Dendritic cell treated with granulocyte-macrophage colony-stimulating factor and Interleukin-4, amounts not matched to agents 40 ng/mL and 50 ng/mL, for 4 days (primary cell): ENCODE measurements at regions not wholly inside any gene's neighbourhood (a gene's known extent, or its start where the extent isn't known, plus 50 kb on each side); places are given as distances from the start of the nearest gene placed in this dataset.

ENCODE experiments used
- H3K27ac Mint-ChIP-seq: one replicate; pipeline ENCODE4 v1.8.0; 2022; ENCODE audit warnings: mild to moderate bottlenecking, mixed read lengths
- H3K27me3 Mint-ChIP-seq: one replicate; pipeline ENCODE4 v1.8.0; 2022; ENCODE audit warnings: mild to moderate bottlenecking, mixed read lengths
- H3K36me3 Mint-ChIP-seq: one replicate; pipeline ENCODE4 v1.8.0; 2022; ENCODE audit warnings: low read depth, mixed read lengths
- H3K4me1 Mint-ChIP-seq: one replicate; pipeline ENCODE4 v1.8.0; 2022; ENCODE audit warnings: low read depth, mixed read lengths
- H3K4me3 Mint-ChIP-seq: one replicate; pipeline ENCODE4 v1.8.0; 2022; ENCODE audit warnings: mild to moderate bottlenecking, moderate library complexity, mixed read lengths
- H3K9me3 Mint-ChIP-seq: one replicate; pipeline ENCODE4 v1.8.0; 2022; ENCODE audit warnings: mixed read lengths
- intact Hi-C: fragments of 100-400 bp; cut with micrococcal nuclease; formaldehyde crosslinking; loops from one replicate; pipeline ENCODE4 v1.15.0; 2022

DNA sequence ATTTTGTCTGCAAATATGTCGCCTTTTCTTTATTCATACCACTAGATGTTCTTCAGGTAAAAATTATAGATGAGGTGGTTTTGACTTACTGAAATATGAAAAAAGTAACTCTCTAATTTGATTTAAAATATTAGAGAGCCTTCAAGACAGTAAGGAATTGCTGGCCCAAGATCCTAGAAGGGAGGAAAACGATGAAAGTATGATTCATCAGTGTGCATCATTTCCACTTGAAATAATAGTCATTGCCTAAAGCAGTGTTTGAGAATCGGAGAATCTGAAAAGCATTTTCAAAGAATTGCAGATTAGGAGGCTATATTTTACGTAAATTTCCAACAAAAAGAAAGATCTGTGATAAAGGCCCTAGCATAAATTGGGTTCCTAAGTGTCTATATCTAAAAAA lies 1707.9 kb upstream of the PRR20A start:
- intact Hi-C loops = no loop called here
- Mint-ChIP-seq H3K9me3 (peaks cover 22% of the 10 kb centered on the region), H3K27ac (no peak overlapping the region), H3K4me3 (no peak overlapping the region), H3K36me3 (no peaks in the 10 kb centered on the region), H3K4me1 (no peaks in the 10 kb centered on the region), H3K27me3 (no peaks in the 10 kb centered on the region)

DNA sequence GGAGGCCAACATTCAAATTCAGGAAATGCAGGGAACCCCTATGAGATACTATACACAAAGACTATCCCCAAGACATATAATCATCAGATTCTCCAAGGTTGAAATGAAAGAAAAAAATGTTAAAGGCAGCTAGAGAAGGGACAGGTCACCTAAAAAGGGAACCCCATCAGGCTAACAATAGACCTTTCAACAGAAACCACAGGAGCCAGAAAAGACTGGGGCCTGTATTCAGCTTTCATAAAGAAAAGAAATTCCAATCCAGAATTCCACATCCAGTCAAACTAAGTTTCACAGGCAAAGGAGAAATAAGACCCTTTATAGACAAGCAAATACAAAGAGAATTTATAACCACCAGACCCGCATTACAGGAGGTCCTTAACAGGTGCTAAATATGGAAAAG lies 1703.6 kb upstream of the PRR20A start:
- H3K9me3 Mint-ChIP-seq = peaks cover 31% of the 10 kb centered on the region
- H3K4me1 Mint-ChIP-seq = no peaks in the 10 kb centered on the region
- H3K36me3 Mint-ChIP-seq = no peaks in the 10 kb centered on the region
- no peak overlapping the region for H3K4me3 Mint-ChIP-seq
- intact Hi-C loops = no loop called here
- H3K27ac Mint-ChIP-seq = no peak overlapping the region
- no peaks in the 10 kb centered on the region for H3K27me3 Mint-ChIP-seq

DNA sequence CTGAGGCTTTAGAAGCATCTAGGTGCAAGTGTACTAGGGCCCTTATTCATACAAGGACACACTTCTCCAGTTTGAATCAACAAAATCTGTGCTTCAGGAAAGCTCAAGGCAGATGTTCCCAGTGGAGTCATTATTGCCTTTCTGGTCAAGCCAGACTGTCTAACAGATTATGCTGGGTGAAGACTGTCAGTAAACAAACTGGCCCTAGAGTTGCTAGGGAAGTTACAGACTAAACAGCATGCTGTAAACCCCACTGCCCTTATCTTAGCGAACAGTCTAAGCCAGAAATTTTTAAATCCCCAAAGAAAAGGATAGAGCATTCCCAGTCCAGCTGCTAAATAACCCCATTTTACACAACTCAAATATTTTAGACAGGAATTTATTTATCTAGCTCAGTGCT lies 1701.3 kb upstream of the PRR20A start:
- intact Hi-C loops = no loop called here
- Mint-ChIP-seq H3K36me3 (no peaks in the 10 kb centered on the region), H3K27me3 (no peaks in the 10 kb centered on the region), H3K4me3 (no peak overlapping the region), H3K4me1 (no peaks in the 10 kb centered on the region), H3K27ac (no peak overlapping the region), H3K9me3 (peaks cover 37% of the 10 kb centered on the region)

DNA sequence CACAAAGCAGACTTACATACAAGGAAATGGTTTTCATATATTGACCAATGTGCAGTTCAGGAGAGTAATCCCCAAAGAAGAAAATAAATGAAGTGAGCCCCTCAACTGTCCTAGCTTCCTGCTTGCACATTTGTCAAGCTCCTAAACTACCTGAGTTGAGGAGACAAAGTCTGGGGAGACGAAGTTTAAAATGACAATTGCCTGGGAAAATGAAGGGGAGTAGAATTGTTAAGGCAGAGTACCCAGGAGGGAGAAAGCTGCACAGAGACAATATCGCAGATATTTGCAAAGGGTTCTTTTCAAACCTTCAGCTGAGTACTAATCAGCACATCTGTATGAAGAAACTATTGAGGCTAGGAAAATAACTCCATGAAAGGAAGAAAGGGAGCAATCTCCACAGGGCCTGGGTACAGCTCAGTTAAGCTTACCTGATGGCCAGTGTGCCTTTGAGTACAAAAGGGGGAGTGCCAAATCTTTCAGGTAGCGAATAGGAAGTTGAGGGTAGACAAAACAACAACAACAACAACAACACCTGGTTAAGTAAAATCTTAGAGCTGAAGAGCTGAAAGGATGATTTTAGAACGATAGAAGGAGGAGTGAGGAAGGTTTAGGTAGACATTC lies 1700.1 kb upstream of the PRR20A start:
- no peaks in the 10 kb centered on the region for H3K4me1 Mint-ChIP-seq
- H3K36me3 Mint-ChIP-seq = no peaks in the 10 kb centered on the region
- intact Hi-C loops = no loop called here
- no peaks in the 10 kb centered on the region for H3K27me3 Mint-ChIP-seq
- peaks cover 26% of the 10 kb centered on the region for H3K9me3 Mint-ChIP-seq
- H3K4me3 Mint-ChIP-seq = no peak overlapping the region
- no peak overlapping the region for H3K27ac Mint-ChIP-seq

DNA sequence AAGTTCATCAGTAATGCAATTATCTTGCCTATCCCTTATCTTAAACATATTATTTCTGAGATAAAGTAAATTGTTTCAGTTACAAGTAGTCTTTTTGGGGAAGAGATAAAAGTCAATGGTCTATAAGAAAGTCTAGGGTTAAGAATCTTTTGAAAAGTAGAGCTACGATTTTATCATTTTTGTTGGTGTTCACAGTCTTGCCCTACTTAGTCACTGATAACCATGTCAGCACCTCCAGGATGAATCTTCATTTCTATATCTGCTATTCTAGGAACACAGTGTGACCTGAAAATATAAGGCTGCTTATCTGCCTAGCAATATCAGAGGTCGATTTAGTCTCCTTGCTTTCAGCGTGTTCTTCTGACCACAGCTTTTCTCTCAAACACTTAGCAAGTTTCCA lies 1676.5 kb upstream of the PRR20A start:
- intact Hi-C loops = no loop called here
- no peaks in the 10 kb centered on the region for H3K27me3 Mint-ChIP-seq
- H3K36me3 Mint-ChIP-seq = no peaks in the 10 kb centered on the region
- no peaks in the 10 kb centered on the region for H3K9me3 Mint-ChIP-seq
- no peaks in the 10 kb centered on the region for H3K4me1 Mint-ChIP-seq
- H3K4me3 Mint-ChIP-seq = no peak overlapping the region
- no peak overlapping the region for H3K27ac Mint-ChIP-seq

DNA sequence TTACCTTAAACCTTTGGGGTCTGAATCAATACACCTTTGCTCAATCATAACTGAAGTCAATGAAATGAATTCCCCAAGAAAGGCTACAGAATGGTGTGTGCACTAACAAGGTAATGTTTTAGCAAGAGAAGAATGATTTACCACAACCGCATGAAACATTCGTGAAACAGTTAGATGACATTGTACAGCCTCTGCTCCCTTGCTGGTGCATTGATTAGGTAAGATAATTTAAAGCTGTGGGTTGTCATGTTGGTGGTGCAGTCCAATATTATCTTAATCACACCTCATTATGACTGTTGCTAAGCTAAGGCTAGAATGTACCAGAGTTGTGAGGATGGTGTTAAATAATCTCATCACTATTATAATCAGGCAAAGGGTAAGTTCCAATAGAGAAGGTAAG lies 1673.2 kb upstream of the PRR20A start:
- Mint-ChIP-seq H3K9me3 (peaks cover 11% of the 10 kb centered on the region), H3K36me3 (no peaks in the 10 kb centered on the region), H3K27me3 (no peaks in the 10 kb centered on the region), H3K4me3 (no peak overlapping the region), H3K27ac (no peak overlapping the region), H3K4me1 (no peaks in the 10 kb centered on the region)
- intact Hi-C loops = no loop called here

DNA sequence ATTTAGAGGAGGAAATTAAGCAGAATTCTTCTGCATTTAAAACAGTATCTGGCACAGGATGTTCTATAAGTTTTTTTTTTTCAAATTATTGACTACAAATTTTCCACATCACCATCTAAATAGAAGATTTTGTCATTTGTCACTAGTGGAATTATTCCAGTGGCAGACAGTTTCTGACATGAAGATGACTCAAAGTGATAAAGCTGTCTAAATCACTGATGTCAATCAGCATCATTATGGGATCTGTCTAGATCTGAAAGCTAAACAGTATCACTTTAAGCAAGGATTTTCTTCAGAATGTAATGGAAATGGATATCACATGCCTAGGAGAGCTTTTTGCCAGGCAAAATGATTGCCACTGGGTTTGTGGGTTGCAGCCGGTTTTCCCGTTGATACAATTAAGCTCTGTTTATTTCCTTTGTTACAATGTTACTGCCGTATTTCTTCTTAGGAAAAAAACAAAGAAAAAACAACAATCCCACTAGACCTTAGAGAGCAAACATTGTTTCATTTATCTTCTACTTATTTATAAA lies 1657.0 kb upstream of the PRR20A start:
- intact Hi-C loops = no loop called here
- H3K36me3 Mint-ChIP-seq = no peaks in the 10 kb centered on the region
- no peaks in the 10 kb centered on the region for H3K27me3 Mint-ChIP-seq
- H3K4me1 Mint-ChIP-seq = no peaks in the 10 kb centered on the region
- H3K27ac Mint-ChIP-seq = no peak overlapping the region
- H3K9me3 Mint-ChIP-seq = no peaks in the 10 kb centered on the region
- H3K4me3 Mint-ChIP-seq = no peak overlapping the region

DNA sequence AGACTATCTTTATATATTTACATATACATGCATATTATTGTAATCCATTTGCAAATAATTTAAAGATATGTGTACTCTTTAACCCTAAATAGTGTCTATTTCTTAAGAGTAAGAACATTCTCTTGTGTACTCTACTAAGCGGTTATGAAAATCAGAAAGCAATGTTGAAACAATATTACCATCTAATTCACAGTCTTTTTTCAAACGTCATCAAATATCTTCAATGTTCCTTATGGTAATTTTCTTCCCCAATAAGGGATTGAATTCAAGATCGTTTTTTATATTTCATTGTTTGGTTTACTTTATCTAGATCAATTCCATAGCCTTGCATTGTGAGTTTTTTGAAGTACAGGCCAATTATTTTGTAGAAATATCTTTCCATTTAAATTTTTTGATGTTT lies 1647.4 kb upstream of the PRR20A start:
- no peaks in the 10 kb centered on the region for H3K9me3 Mint-ChIP-seq
- intact Hi-C loops = no loop called here
- H3K36me3 Mint-ChIP-seq = no peaks in the 10 kb centered on the region
- H3K4me3 Mint-ChIP-seq = no peak overlapping the region
- no peak overlapping the region for H3K27ac Mint-ChIP-seq
- no peaks in the 10 kb centered on the region for H3K4me1 Mint-ChIP-seq
- no peaks in the 10 kb centered on the region for H3K27me3 Mint-ChIP-seq

DNA sequence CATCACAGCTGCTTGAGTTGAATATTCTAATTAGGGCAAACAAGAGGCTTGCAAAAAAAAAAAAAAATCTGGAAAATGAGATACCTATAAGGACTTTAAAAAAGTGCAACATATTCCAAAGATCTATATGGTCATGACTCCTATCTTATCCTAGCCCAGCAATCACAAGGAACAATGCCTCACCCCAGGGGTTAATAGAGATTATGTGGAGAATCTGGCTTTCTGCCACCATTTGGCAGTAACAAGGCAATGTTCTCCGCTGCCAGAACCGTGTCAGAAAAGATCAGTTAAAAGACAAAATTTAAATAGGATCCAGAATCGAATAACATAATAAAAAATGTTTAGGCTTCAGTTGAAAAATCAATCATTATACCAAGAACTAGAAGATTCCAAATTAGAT lies 1643.2 kb upstream of the PRR20A start:
- H3K36me3 Mint-ChIP-seq = no peaks in the 10 kb centered on the region
- intact Hi-C loops = no loop called here
- no peaks in the 10 kb centered on the region for H3K4me1 Mint-ChIP-seq
- H3K9me3 Mint-ChIP-seq = peaks cover 9% of the 10 kb centered on the region
- no peak overlapping the region for H3K27ac Mint-ChIP-seq
- H3K4me3 Mint-ChIP-seq = no peak overlapping the region
- no peaks in the 10 kb centered on the region for H3K27me3 Mint-ChIP-seq

DNA sequence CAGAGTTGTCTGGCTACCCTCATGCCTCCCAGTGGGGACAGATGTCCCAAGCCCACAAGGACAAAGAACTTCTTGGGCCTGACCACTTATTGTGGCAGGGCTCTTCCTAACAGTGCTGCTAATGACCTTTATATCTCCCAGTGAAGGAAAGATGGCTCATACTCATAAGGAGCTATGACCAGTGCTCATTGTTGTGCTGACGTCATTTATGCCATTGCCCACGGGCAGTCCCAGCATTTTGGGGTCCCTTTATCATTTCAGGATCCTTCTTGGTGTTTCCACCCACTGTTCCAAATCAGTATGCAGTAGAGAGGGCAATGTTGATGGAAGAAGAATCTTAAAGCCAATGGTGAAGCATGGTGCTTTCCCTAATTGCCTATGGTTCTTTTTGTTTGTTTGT lies 1640.0 kb upstream of the PRR20A start:
- H3K27ac Mint-ChIP-seq = no peak overlapping the region
- no peaks in the 10 kb centered on the region for H3K27me3 Mint-ChIP-seq
- no peaks in the 10 kb centered on the region for H3K4me1 Mint-ChIP-seq
- no peak overlapping the region for H3K4me3 Mint-ChIP-seq
- intact Hi-C loops = no loop called here
- no peaks in the 10 kb centered on the region for H3K36me3 Mint-ChIP-seq
- peaks cover 20% of the 10 kb centered on the region for H3K9me3 Mint-ChIP-seq

DNA sequence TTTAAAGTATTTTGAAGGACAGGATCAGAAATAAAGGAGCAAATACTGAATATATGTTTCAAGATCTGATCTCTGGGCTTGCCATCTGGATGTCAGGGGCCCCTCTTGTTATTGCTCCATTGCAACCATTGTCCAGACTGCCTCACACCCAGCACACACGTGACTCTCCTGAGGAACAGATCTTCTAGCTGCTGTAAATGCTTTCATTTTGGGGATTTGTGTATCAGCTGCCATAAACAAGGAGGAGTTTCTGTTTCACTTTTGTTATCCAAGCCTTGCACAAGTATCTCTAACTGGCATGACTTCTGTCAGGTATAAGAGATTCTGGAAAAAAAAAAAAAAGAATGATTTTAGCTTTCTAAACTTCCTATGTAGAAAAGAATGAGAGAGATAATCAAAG lies 1624.1 kb upstream of the PRR20A start:
- Mint-ChIP-seq H3K4me1 (no peaks in the 10 kb centered on the region), H3K4me3 (no peak overlapping the region)

DNA sequence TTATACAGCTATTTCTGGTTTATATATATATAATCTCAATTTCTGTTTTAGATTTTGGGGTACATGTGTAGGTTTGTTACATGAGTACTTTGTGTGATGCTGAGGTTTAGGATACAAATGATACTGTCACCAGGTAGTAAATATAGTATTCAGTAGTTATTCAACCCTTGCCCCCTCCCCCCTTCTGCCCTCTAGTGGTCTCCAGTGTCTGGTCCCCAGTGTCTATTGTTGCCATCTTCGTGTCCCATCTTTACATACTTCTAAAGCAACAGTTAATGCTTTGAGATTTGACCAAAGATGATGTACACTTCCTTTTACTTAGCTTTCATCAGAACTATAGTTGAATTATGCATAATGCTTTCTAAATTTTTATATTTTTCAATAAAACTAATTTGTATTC lies 1623.4 kb upstream of the PRR20A start:
- no peaks in the 10 kb centered on the region for H3K9me3 Mint-ChIP-seq
- H3K4me1 Mint-ChIP-seq = no peaks in the 10 kb centered on the region
- intact Hi-C loops = no loop called here
- H3K27ac Mint-ChIP-seq = no peak overlapping the region
- H3K4me3 Mint-ChIP-seq = no peak overlapping the region
- no peaks in the 10 kb centered on the region for H3K27me3 Mint-ChIP-seq
- H3K36me3 Mint-ChIP-seq = no peaks in the 10 kb centered on the region

More for the DNA sequence above, 1624.1 kb upstream of the PRR20A start:
- Mint-ChIP-seq H3K27ac (no peak overlapping the region), H3K36me3 (no peaks in the 10 kb centered on the region), H3K9me3 (no peaks in the 10 kb centered on the region), H3K27me3 (no peaks in the 10 kb centered on the region)
- intact Hi-C loops = no loop called here

DNA sequence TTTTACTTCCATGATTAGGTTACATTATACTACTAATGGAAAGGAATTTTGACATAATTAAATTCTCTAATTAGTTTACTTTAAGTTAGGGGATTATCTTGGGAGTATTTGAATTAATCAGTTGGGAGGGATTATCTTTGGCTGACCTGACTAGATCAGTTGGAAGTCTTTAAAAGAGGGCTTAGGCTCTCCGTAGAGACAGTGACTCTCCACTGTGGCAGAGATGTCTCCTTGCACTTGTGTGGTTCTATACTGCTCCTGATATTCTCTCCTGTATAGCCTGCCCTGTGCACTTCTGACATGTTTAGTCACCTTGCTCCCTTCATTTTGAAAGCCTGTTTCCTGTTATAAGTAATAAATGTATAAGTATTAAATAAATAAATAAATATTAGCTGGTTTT lies 1612.3 kb upstream of the PRR20A start:
- H3K4me3 Mint-ChIP-seq = no peak overlapping the region
- H3K36me3 Mint-ChIP-seq = no peaks in the 10 kb centered on the region
- intact Hi-C loops = no loop called here
- no peaks in the 10 kb centered on the region for H3K27me3 Mint-ChIP-seq
- no peaks in the 10 kb centered on the region for H3K9me3 Mint-ChIP-seq
- no peaks in the 10 kb centered on the region for H3K4me1 Mint-ChIP-seq
- H3K27ac Mint-ChIP-seq = no peak overlapping the region

DNA sequence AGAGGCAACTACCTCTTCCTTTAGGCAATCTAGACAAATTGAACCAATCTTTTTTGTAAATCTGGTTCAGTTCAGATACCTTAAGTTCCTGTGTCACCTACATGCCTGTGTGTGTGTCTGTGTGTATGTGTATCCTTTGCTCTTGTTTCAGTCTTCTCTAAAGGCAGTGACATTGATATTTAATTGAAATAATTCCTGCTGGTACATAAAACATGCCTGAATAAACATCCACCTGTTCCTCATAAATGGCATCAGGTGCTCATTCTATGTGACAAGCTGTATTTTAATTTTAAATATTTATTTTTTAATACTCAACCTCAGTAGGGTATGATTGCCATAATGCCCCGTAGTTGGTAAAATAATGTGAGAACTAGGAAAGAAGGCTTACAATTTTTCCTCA lies 1606.4 kb upstream of the PRR20A start:
- no peaks in the 10 kb centered on the region for H3K9me3 Mint-ChIP-seq
- no peak overlapping the region for H3K4me3 Mint-ChIP-seq
- no peaks in the 10 kb centered on the region for H3K36me3 Mint-ChIP-seq
- no peak overlapping the region for H3K27ac Mint-ChIP-seq
- intact Hi-C loops = no loop called here
- no peaks in the 10 kb centered on the region for H3K27me3 Mint-ChIP-seq
- H3K4me1 Mint-ChIP-seq = no peaks in the 10 kb centered on the region

DNA sequence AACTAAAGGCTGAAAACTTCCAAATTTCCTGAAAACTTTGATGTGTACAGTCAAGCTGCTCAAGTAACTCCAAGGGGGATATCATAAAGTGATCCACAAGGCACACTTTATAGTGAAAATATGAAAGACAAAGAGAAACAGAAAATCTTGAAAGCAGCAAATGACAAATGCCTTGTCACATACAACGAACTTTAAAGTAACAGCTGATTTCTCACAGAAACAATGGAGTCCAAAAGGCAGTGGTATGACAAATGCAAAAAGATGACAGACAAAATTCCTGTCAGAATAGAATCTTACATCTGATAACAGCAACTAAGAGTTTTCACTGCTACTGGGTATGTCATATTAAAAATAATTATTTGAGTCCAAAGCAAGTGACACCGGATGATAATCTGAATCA lies 1602.3 kb upstream of the PRR20A start:
- no peaks in the 10 kb centered on the region for H3K27me3 Mint-ChIP-seq
- intact Hi-C loops = no loop called here
- no peaks in the 10 kb centered on the region for H3K36me3 Mint-ChIP-seq
- no peak overlapping the region for H3K27ac Mint-ChIP-seq
- no peaks in the 10 kb centered on the region for H3K9me3 Mint-ChIP-seq
- H3K4me1 Mint-ChIP-seq = no peaks in the 10 kb centered on the region
- H3K4me3 Mint-ChIP-seq = no peak overlapping the region
